Neural progenitor cell (in vitro differentiated cells): ENCODE measurements at regions not wholly inside any gene's neighbourhood (a gene's known extent, or its start where the extent isn't known, plus 50 kb on each side); places are given as distances from the start of the nearest gene placed in this dataset.

Source experiments
- EZH2 ChIP-seq: fragments of 200-600 bp; sonication (generic); IDR thresholded peaks from 2 replicates; pipeline ENCODE4 v1.6.1; 2017; ENCODE audit warnings: antibody characterized with exemption, mild to moderate bottlenecking, moderate library complexity
- TF ChIP-seq, protein P1 (sequence below): fragments of 200-600 bp; sonication (generic); IDR thresholded peaks from 2 replicates; pipeline ENCODE4 v1.5.1; 2017; ENCODE audit warnings: antibody characterized with exemption, mild to moderate bottlenecking

DNA sequence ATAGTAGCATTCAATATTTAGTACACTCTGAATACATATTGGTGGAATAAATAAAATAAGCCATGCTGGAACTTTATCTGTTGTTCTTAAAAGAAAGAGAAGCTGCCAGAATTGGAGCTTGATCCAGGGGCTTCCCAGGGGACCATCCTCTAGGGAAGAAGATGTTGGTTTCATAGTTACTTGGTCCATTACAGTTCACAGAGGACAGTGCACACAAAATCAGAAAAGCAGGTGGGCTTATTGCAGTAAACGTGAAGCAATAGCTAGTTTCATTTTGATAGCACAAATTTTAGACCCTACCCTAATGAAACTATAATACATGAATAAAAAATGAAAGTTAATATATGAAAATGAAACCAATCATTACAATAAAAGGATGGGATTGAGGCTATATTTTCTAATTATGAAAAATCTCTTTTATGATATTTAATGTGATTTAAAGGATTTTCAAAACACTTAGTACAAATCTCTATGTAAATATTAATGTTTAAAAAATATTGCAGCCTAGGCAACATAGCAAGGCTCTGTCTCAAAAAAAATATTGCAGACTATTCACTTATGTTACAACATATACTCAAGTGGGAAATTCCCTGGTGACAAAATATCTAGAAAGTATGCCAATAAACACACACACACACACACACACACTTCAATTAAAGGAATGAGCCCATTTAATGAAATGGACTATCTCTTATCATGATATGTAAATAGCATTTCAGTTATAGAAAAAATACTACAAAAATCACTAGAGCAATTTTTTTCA is 227.0 kb upstream of the MARCKS start:
- TF ChIP-seq, protein P1, sequence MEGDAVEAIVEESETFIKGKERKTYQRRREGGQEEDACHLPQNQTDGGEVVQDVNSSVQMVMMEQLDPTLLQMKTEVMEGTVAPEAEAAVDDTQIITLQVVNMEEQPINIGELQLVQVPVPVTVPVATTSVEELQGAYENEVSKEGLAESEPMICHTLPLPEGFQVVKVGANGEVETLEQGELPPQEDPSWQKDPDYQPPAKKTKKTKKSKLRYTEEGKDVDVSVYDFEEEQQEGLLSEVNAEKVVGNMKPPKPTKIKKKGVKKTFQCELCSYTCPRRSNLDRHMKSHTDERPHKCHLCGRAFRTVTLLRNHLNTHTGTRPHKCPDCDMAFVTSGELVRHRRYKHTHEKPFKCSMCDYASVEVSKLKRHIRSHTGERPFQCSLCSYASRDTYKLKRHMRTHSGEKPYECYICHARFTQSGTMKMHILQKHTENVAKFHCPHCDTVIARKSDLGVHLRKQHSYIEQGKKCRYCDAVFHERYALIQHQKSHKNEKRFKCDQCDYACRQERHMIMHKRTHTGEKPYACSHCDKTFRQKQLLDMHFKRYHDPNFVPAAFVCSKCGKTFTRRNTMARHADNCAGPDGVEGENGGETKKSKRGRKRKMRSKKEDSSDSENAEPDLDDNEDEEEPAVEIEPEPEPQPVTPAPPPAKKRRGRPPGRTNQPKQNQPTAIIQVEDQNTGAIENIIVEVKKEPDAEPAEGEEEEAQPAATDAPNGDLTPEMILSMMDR = no peak
- no peak for TF ChIP-seq EZH2
